ENCODE measurements at regions not wholly inside any gene's neighbourhood (a gene's known extent, or its start where the extent isn't known, plus 50 kb on each side); places are given as distances from the start of the nearest gene placed in this dataset.

DNA sequence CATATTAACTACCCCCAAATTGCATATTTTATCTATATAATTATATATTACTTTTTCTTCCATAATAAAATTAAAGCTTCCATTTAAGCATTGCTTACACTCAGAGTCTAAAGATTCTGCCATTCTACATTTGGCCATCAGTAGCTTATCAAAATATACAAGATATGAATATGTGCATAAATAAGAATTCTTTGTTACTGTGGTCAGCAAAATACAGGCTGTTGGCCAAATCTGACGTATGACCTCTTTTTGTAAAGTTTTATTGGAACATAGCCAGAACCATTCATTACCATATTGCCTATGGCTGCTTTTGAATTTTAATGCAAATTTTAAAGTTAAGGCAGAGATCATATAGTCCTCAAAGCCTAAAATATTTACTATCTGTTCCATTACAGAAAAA is 643.9 kb upstream of the VRK2 start:
- TF ChIP-seq, protein P1, sequence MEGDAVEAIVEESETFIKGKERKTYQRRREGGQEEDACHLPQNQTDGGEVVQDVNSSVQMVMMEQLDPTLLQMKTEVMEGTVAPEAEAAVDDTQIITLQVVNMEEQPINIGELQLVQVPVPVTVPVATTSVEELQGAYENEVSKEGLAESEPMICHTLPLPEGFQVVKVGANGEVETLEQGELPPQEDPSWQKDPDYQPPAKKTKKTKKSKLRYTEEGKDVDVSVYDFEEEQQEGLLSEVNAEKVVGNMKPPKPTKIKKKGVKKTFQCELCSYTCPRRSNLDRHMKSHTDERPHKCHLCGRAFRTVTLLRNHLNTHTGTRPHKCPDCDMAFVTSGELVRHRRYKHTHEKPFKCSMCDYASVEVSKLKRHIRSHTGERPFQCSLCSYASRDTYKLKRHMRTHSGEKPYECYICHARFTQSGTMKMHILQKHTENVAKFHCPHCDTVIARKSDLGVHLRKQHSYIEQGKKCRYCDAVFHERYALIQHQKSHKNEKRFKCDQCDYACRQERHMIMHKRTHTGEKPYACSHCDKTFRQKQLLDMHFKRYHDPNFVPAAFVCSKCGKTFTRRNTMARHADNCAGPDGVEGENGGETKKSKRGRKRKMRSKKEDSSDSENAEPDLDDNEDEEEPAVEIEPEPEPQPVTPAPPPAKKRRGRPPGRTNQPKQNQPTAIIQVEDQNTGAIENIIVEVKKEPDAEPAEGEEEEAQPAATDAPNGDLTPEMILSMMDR (IDR thresholded peaks at IDR 0.05; ENCODE audit: poor library complexity) = no peak
- TF ChIP-seq EZH2 (IDR thresholded peaks at IDR 0.05; ENCODE audit: borderline replicate concordance) = no peak

Measured in hepatocyte (in vitro differentiated cells).